WERI-Rb-1 (cell line): ENCODE measurements at regions not wholly inside any gene's neighbourhood (a gene's known extent, or its start where the extent isn't known, plus 50 kb on each side); places are given as distances from the start of the nearest gene placed in this dataset.
"Not testable (repeated sequence)": the region's sequence is repeated elsewhere in the genome, so short reads cannot be mapped to it uniquely, and the experiment has no call there.

ENCODE experiments used
- DNase-seq: peaks from one replicate; pipeline ENCODE4 v3.0.0-alpha.2; 2020
- H3K27ac ChIP-seq: fragments of 250-450 bp; sonication (Bioruptor Pico); 2 replicates; pipeline ENCODE4 v1.5.1; 2020; ENCODE audit warnings: mild to moderate bottlenecking, moderate library complexity
- H3K27me3 ChIP-seq: fragments of 250-450 bp; sonication (Bioruptor Pico); 2 replicates; pipeline ENCODE4 v1.5.1; 2021; ENCODE audit warnings: mild to moderate bottlenecking, low read depth, moderate library complexity; ENCODE audit not compliant: insufficient read depth, severe bottlenecking
- H3K36me3 ChIP-seq: fragments of 250-450 bp; sonication (Bioruptor Pico); 2 replicates; pipeline ENCODE4 v1.5.1; 2020; ENCODE audit warnings: mild to moderate bottlenecking, moderate library complexity
- H3K4me3 ChIP-seq: 2 replicates; pipeline ENCODE4 v1.5.1; 2011; ENCODE audit warnings: low read depth, mild to moderate bottlenecking, control low read depth, low read length
- H3K9me3 ChIP-seq: fragments of 250-450 bp; sonication (Bioruptor Pico); 2 replicates; pipeline ENCODE4 v1.5.1; 2021; ENCODE audit warnings: mild to moderate bottlenecking, moderate library complexity; ENCODE audit not compliant: severe bottlenecking
- CTCF ChIP-seq: IDR thresholded peaks from 2 replicates; pipeline ENCODE4 v1.5.1; 2011; ENCODE audit warnings: low read depth, mild to moderate bottlenecking, control low read depth, inconsistent platforms, low read length

- no peak for TF ChIP-seq CTCF
- Histone ChIP-seq H3K9me3 (no peaks in the 10 kb centered on the region), H3K4me3 (no peak overlapping the region), H3K36me3 (no peaks in the 10 kb centered on the region), H3K27ac (peak overlapping the region; percentile 25), H3K27me3 (no peaks in the 10 kb centered on the region)
- no peak for DNase-seq
Measured at GRCh38 chr15:30827625-30828303, 76.0 kb upstream of the FAN1 start.

DNA sequence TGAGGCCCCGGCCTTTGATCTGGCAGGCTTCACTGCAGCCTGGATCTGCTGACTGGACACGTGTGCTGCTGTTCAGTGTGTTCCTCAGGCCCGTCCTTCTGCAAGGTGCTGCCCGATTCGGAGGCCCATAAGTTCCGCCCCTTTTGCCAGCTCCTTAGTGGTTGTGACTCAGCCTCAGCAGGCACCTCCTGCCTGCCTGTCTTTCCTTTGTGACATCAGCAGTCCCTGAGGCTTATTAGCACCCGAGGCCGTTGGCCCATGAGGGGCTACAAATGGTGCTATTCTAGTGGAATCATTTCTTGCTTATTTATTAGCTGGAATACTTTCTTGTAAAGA lies 75.4 kb upstream of the FAN1 start:
- peak overlapping the region; percentile 5; the same call in 1 of the 2 replicates for H3K27ac ChIP-seq
- H3K27me3 ChIP-seq, H3K9me3 ChIP-seq, H3K36me3 ChIP-seq, H3K4me3 ChIP-seq: not testable (repeated sequence)
- peak; percentile 34 for DNase-seq

GRCh38 chr15:30830961-30831360 lies 72.8 kb upstream of the FAN1 start:
- Histone ChIP-seq H3K27ac (no peak overlapping the region), H3K36me3 (no peaks in the 10 kb centered on the region), H3K27me3 (no peaks in the 10 kb centered on the region), H3K4me3 (no peak overlapping the region), H3K9me3 (no peaks in the 10 kb centered on the region)
- DNase-seq: no peak
- no peak for TF ChIP-seq CTCF

GRCh38 chr15:30833379-30833778 lies 70.3 kb upstream of the FAN1 start:
- H3K4me3 ChIP-seq, H3K27me3 ChIP-seq, DNase-seq, H3K9me3 ChIP-seq, H3K27ac ChIP-seq, H3K36me3 ChIP-seq: not testable (repeated sequence)

GRCh38 chr15:30841639-30842038 lies 62.1 kb upstream of the FAN1 start:
- H3K27ac ChIP-seq, H3K9me3 ChIP-seq, H3K4me3 ChIP-seq, H3K27me3 ChIP-seq, DNase-seq, H3K36me3 ChIP-seq: not testable (repeated sequence)

DNA sequence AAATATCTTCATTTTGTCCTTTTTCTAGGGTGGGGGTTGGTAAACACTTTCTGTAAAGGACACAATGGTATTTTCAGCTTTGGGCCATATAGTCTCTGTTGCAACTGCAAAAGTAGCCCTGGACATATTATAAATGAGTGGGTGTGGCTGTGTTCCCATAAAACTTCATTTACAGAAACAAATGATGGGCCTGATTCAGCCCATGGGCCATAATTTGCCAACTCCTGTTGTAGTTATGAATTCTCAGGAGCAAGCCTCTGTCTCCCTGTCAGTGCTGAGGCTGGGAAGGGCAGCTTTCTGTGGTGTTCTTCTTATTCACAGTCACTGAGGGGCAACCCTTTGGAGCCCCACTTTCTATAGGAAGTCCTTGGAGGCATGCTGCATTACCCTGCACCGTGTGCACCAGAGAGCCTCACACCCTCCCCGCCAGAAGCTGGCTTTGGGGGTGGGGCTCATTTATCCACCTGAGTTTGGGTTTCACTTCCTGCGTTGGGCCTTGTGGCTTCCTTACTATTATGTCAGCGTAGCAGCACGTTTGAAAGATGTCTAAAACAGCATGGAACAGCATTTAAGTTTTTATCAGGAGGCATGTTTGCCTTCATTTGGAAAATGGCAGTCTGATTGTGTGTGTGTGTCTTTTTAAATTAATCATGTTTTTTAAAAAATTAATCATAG lies 60.8 kb upstream of the FAN1 start:
- not testable (repeated sequence) for H3K27me3 ChIP-seq, H3K27ac ChIP-seq, H3K9me3 ChIP-seq, DNase-seq, H3K4me3 ChIP-seq, H3K36me3 ChIP-seq

GRCh38 chr15:30845536-30845935 lies 58.2 kb upstream of the FAN1 start:
- H3K36me3 ChIP-seq, H3K4me3 ChIP-seq, H3K27ac ChIP-seq, H3K9me3 ChIP-seq, H3K27me3 ChIP-seq, DNase-seq: not testable (repeated sequence)
